ENCODE measurements at regions not wholly inside any gene's neighbourhood (a gene's known extent, or its start where the extent isn't known, plus 50 kb on each side); places are given as distances from the start of the nearest gene placed in this dataset.

DNA sequence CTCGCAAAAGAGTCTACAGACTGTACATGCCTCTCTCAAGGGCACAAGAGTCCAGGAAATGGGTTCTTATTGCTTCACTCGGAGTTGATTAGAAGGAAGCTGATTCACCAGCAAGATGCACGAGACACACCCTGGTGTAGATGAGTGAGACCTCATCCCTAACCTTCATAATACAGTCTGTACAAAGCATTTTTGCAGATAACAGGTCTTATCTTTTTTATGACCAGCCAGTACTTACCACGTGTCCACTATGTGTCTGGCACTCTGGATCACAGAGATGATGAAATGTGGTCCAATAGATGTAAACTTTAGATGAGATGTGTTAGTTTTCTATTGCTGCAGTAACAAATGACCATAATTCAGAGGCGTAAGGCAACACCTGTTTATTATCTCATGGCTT is 53.4 kb upstream of the PWP1 start:
- Histone ChIP-seq H3K27ac (no peak overlapping the region), H3K9me3 (no peaks in the 10 kb centered on the region), H3K27me3 (no peaks in the 10 kb centered on the region), H3K36me3 (peaks cover 0 to 78% (median 0%) of the 10 kb centered on the region in 3 donors), H3K4me3 (no peak overlapping the region), H3K4me1 (peaks cover 0 to 6% (median 0%) of the 10 kb centered on the region in 3 donors)
- TF ChIP-seq, protein P1, sequence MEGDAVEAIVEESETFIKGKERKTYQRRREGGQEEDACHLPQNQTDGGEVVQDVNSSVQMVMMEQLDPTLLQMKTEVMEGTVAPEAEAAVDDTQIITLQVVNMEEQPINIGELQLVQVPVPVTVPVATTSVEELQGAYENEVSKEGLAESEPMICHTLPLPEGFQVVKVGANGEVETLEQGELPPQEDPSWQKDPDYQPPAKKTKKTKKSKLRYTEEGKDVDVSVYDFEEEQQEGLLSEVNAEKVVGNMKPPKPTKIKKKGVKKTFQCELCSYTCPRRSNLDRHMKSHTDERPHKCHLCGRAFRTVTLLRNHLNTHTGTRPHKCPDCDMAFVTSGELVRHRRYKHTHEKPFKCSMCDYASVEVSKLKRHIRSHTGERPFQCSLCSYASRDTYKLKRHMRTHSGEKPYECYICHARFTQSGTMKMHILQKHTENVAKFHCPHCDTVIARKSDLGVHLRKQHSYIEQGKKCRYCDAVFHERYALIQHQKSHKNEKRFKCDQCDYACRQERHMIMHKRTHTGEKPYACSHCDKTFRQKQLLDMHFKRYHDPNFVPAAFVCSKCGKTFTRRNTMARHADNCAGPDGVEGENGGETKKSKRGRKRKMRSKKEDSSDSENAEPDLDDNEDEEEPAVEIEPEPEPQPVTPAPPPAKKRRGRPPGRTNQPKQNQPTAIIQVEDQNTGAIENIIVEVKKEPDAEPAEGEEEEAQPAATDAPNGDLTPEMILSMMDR (IDR thresholded peaks at IDR 0.05) = no peak
- TF ChIP-seq POLR2A (IDR thresholded peaks at IDR 0.05) = no peak
- 83 to 88% methylated on average over 5 of the region's 5 CpGs for WGBS, 2 donors
- intact Hi-C loops (cut with DNase I) = no loop called here
- no peak for DNase-seq

DNA sequence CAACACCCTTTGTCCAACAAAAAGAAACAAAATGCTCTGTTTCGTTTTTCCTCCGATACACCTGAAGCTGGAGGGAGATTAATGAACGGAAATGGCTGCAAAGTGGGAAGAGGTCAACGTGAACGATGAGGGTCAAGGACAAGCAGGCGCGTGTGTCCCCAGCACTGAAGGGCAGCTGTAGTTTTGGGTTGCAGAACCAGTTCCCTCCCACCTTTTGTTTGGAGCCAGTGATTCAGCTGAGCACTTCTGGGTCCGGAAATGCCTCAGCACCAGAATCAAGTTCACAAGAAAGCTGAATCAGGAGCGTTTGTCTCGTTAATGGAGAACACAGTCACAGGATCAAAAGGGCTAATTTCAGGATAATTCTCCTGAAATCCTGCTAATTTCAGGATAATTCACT is 51.1 kb upstream of the PWP1 start:
- 47 to 54% methylated on average over 10 of the region's 10 CpGs for WGBS, 2 donors
- no peak overlapping the region for H3K27ac ChIP-seq
- peaks cover 0 to 77% (median 0%) of the 10 kb centered on the region in 3 donors for H3K36me3 ChIP-seq
- no peaks in the 10 kb centered on the region for H3K9me3 ChIP-seq
- no peak overlapping the region for H3K4me3 ChIP-seq
- no peaks in the 10 kb centered on the region for H3K27me3 ChIP-seq
- peaks cover 0 to 6% (median 0%) of the 10 kb centered on the region in 3 donors for H3K4me1 ChIP-seq
- no peak for TF ChIP-seq POLR2A (IDR thresholded peaks at IDR 0.05)
- TF ChIP-seq, protein P1 (IDR thresholded peaks at IDR 0.05) = no peak
- intact Hi-C loops (cut with DNase I) = no loop called here
- no peak for DNase-seq

DNA sequence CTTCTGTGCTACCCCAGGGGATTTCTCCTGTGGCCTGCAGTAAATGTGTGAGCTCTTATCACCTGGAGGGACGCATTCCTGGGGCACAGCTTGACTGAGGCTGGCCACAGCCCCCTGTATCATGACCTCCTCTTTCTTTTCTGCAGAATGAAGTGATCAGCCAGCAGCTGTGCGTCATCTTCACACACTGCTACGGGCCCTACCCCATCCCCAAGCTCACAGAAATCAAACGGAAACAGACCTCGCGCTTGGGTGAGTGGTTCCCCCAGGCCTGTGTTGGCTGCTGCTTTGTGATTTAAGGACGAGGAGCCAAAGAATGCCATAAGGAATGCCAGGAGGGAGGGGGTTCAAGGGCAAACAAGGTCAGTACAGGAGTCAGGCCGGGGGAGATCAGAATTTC is 50.5 kb upstream of the PWP1 start:
- H3K4me3 ChIP-seq = no peak overlapping the region
- intact Hi-C loops (cut with DNase I) = no loop called here
- no peaks in the 10 kb centered on the region for H3K9me3 ChIP-seq
- TF ChIP-seq, protein P1 (IDR thresholded peaks at IDR 0.05) = no peak
- no peak for TF ChIP-seq POLR2A (IDR thresholded peaks at IDR 0.05)
- H3K27ac ChIP-seq = no peak overlapping the region
- no peaks in the 10 kb centered on the region for H3K27me3 ChIP-seq
- no peak for DNase-seq
- peaks cover 0 to 6% (median 0%) of the 10 kb centered on the region in 3 donors for H3K4me1 ChIP-seq
- H3K36me3 ChIP-seq = peaks cover 0 to 76% (median 0%) of the 10 kb centered on the region in 3 donors
- WGBS, 2 donors = 73 to 80% methylated on average over 5 to 6 of the region's 8 CpGs

Small RNAs in the stretch of these regions (small RNA-seq; reads per million reads assigned to genes)
- gene RF00284 (0 to 0.15 (median 0) reads per million in 4 donors), gene RNA5SP371 (0 reads per million in 4 donors)

All from esophagus squamous epithelium (tissue), 5 donors.